ENCODE measurements at regions not wholly inside any gene's neighbourhood (a gene's known extent, or its start where the extent isn't known, plus 50 kb on each side); places are given as distances from the start of the nearest gene placed in this dataset.

DNA sequence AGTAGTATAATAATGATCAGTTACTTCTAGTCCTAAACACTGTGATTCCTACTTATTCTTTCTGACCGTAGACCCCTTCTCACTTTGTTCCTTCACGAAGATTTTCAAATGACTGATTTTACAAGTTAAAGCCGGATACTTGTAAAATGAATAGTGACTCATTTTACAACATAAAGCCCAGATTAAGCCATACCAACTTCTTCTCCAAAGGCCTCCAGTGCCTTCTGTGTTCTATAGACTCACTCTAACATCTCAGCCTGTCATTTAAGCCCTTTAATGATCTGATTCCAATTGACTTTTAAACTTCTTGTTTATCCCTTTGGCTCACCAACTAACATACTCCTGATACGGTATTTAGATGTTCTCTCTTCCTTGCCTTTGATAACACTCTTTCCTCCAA, 480.0 kb upstream of the HS3ST1 start:
- Histone ChIP-seq H3K23me2 (ENCODE audit: low read depth, low read length) (no peaks in the 10 kb centered on the region; the same call in 1 of the 2 replicates), H3K36me3 (ENCODE audit: control insufficient read depth in 2 of 4, insufficient read depth in 4 of 4, low read length in 3 of 4) (no peaks in the 10 kb centered on the region), H3K56ac (replicated peaks; ENCODE audit: insufficient read length, low read depth, low read length) (no peak overlapping the region), H2AFZ (ENCODE audit: low read length) (no peak overlapping the region), H4K91ac (replicated peaks; ENCODE audit: insufficient read length, low read length) (no peak overlapping the region), H3K79me2 (ENCODE audit: control insufficient read depth in 1 of 2, insufficient read depth in 2 of 2, low read length in 2 of 2) (no peaks in the 10 kb centered on the region), H2BK120ac (replicated peaks; ENCODE audit: low read depth, low read length) (no peak overlapping the region), H2BK20ac (ENCODE audit: low read length) (no peak overlapping the region), H3K23ac (ENCODE audit: insufficient read length) (no peak overlapping the region), H3K27ac (ENCODE audit: low read depth, low read length) (no peak overlapping the region), H3K79me1 (ENCODE audit: low read depth, low read length) (no peaks in the 10 kb centered on the region), H3K4ac (replicated peaks; ENCODE audit: insufficient read length, low read depth, low read length) (no peak overlapping the region), H3K4me2 (ENCODE audit: insufficient read depth in 1 of 2, low read depth in 2 of 2, low read length in 2 of 2) (peak overlapping the region; percentile 37 to 40), H3K18ac (ENCODE audit: extremely low read depth, low read length) (no peak overlapping the region), H3K9ac (replicated peaks in 1 of 4; ENCODE audit: extremely low read depth in 1 of 4, low read depth in 3 of 4, low read length in 3 of 4) (no peak overlapping the region; a peak in 1 of 7 replicates), H2BK5ac (ENCODE audit: low read depth, low read length) (no peak overlapping the region), H3K27me3 (replicated peaks in 1 of 4; ENCODE audit: control insufficient read depth in 3 of 4, extremely low read depth in 1 of 4, insufficient read depth in 3 of 4, low read length in 3 of 4) (no peaks in the 10 kb centered on the region), H3K14ac (ENCODE audit: insufficient read length) (no peak overlapping the region), H2BK15ac (ENCODE audit: low read length) (no peak overlapping the region), H4K5ac (ENCODE audit: insufficient read length, low read depth, low read length) (no peak overlapping the region), H3K4me3 (ENCODE audit: extremely low read depth in 1 of 4, insufficient read depth in 2 of 4, low read depth in 3 of 4, low read length in 4 of 4) (no peak overlapping the region), H4K8ac (ENCODE audit: extremely low read depth, insufficient read depth, low read length) (no peak overlapping the region), H2BK12ac (ENCODE audit: low read depth, low read length) (no peak overlapping the region), H3K9me3 (ENCODE audit: insufficient read depth in 2 of 2, low read depth in 1 of 2, low read length in 1 of 2) (no peaks in the 10 kb centered on the region), H2AK5ac (ENCODE audit: low read depth, low read length) (no peak overlapping the region), H3K4me1 (replicated peaks in 1 of 4; ENCODE audit: control insufficient read depth in 3 of 4, insufficient read depth in 4 of 4, low read length in 3 of 4) (peaks cover 0 to 4% (median 2%) of the 10 kb centered on the region in 4 experiments; a peak in 3 of 7 replicates), H4K20me1 (replicated peaks in 1 of 2; ENCODE audit: control insufficient read depth in 1 of 2, insufficient read depth in 2 of 2, low read length in 2 of 2) (no peaks in the 10 kb centered on the region)
- DNase-seq (ENCODE audit: low read depth in 1 of 2, low spot score in 2 of 2) (no peak), FAIRE-seq (peak; percentile 36)
- ChIA-PET CTCF (ENCODE audit: partially characterized antibody) (interaction anchor here (0.6 to 1.5 kb wide), 2 partner anchors 14 to 22 kb away, joined by 4 to 5 read pairs; no protein-coding TSS in a partner anchor), POLR2A (ENCODE audit: partially characterized antibody) (no interaction called here)
- no peak for TF ChIP-seq FOSL1 (IDR thresholded peaks at IDR 0.05; ENCODE audit: insufficient read depth, low read depth, low read length)
- TF ChIP-seq, protein P1, sequence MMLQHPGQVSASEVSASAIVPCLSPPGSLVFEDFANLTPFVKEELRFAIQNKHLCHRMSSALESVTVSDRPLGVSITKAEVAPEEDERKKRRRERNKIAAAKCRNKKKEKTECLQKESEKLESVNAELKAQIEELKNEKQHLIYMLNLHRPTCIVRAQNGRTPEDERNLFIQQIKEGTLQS (IDR thresholded peaks at IDR 0.05; ENCODE audit: insufficient read depth, low read depth, low read length): no peak
- TF ChIP-seq EP300 (IDR thresholded peaks at IDR 0.05; ENCODE audit: borderline replicate concordance in 1 of 2, low read depth in 2 of 2, low read length in 2 of 2): no peak
- no peak for TF ChIP-seq TBP (IDR thresholded peaks at IDR 0.05; ENCODE audit: low read depth, low read length)
- TF ChIP-seq CBX5 (IDR thresholded peaks at IDR 0.05; ENCODE audit: low read depth, low read length): no peak
- TF ChIP-seq EGR1 (IDR thresholded peaks at IDR 0.05; ENCODE audit: borderline replicate concordance, low read depth, low read length): no peak
- TF ChIP-seq, protein P2, sequence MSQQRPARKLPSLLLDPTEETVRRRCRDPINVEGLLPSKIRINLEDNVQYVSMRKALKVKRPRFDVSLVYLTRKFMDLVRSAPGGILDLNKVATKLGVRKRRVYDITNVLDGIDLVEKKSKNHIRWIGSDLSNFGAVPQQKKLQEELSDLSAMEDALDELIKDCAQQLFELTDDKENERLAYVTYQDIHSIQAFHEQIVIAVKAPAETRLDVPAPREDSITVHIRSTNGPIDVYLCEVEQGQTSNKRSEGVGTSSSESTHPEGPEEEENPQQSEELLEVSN (IDR thresholded peaks at IDR 0.05): no peak
- 13% methylated on average over 4 of the region's 4 CpGs; no CpG with 5 or more reads in 1 of the 2 experiments for WGBS, 2 experiments (ENCODE audit: extremely low coverage in 1 of 2, insufficient coverage in 1 of 2, insufficient read length in 1 of 2, insufficient replicate concordance in 2 of 2, low coverage in 1 of 2, low lambda C conversion rate in 2 of 2, missing lambda C conversion rate in 1 of 2)
